SK-N-SH treated with all-trans-retinoic acid at 6 μM for 48 hours (cell line): ENCODE measurements at regions not wholly inside any gene's neighbourhood (a gene's known extent, or its start where the extent isn't known, plus 50 kb on each side); places are given as distances from the start of the nearest gene placed in this dataset.

Source experiments
- ARNTL ChIP-seq: fragments of 450-650 bp; formaldehyde crosslinking; IDR thresholded peaks from 2 replicates; pipeline ENCODE4 v1.5.0; 2020; ENCODE audit warnings: low read depth, mild to moderate bottlenecking, moderate library complexity, borderline replicate concordance
- CREB5 ChIP-seq: fragments of 250-450 bp; sonication (Bioruptor Pico); IDR thresholded peaks from 2 replicates; pipeline ENCODE4 v1.5.1; 2020; ENCODE audit warnings: low read depth, mild to moderate bottlenecking, moderate library complexity
- CSDC2 ChIP-seq: fragments of 250-450 bp; sonication (Bioruptor Pico); IDR thresholded peaks from 2 replicates; pipeline ENCODE4 v1.5.0; 2020; ENCODE audit warnings: mild to moderate bottlenecking, moderate library complexity
- GLIS3 ChIP-seq: fragments of 250-450 bp; sonication (Bioruptor Pico); IDR thresholded peaks from 2 replicates; pipeline ENCODE4 v1.5.0; 2020; ENCODE audit warnings: mild to moderate bottlenecking, moderate library complexity
- PATZ1 ChIP-seq: fragments of 250-450 bp; sonication (Bioruptor Pico); IDR thresholded peaks from 2 replicates; pipeline ENCODE4 v1.8.0; 2020; ENCODE audit warnings: mild to moderate bottlenecking, moderate library complexity, borderline replicate concordance
- RARB ChIP-seq: fragments of 250-450 bp; sonication (Bioruptor Pico); IDR thresholded peaks from 2 replicates; pipeline ENCODE4 v1.8.0; 2021; ENCODE audit warnings: mild to moderate bottlenecking, moderate library complexity
- TCF4 ChIP-seq: fragments of 250-450 bp; sonication (Bioruptor Pico); IDR thresholded peaks from 2 replicates; pipeline ENCODE4 v1.8.0; 2021; ENCODE audit warnings: mild to moderate bottlenecking, moderate library complexity, borderline replicate concordance
- TOX ChIP-seq: fragments of 250-450 bp; sonication (Bioruptor Pico); IDR thresholded peaks from 2 replicates; pipeline ENCODE4 v1.8.0; 2021; ENCODE audit warnings: mild to moderate bottlenecking, moderate library complexity, borderline replicate concordance
- ZFP3 ChIP-seq: fragments of 250-450 bp; sonication (Bioruptor Pico); IDR thresholded peaks from 2 replicates; pipeline ENCODE4 v1.5.0; 2020; ENCODE audit warnings: mild to moderate bottlenecking, moderate library complexity
- ZNF8 ChIP-seq: fragments of 450-650 bp; formaldehyde crosslinking; IDR thresholded peaks from 2 replicates; pipeline ENCODE4 v1.5.0; 2020; ENCODE audit warnings: mild to moderate bottlenecking, moderate library complexity

GRCh38 chr11:91946397-91946951, 278.1 kb upstream of the FAT3 start:
- TF ChIP-seq PATZ1 (CRISPR knock-in tag) (no peak), TOX (no peak), CSDC2 (CRISPR knock-in tag) (no peak), ARNTL (CRISPR knock-in tag) (no peak), RARB (no peak), ZFP3 (CRISPR knock-in tag) (no peak), CREB5 (CRISPR knock-in tag) (no peak), TCF4 (CRISPR knock-in tag) (no peak; the same call in 1 of the 2 replicates), ZNF8 (no peak), GLIS3 (CRISPR knock-in tag) (no peak)
